Hepatocyte (in vitro differentiated cells): ENCODE measurements at regions not wholly inside any gene's neighbourhood (a gene's known extent, or its start where the extent isn't known, plus 50 kb on each side); places are given as distances from the start of the nearest gene placed in this dataset.

Experiments used
- DNase-seq: peaks from one replicate; pipeline ENCODE4 v3.0.0-alpha.2; 2016; ENCODE audit warnings: low spot score
- H2AFZ ChIP-seq: fragments of 200-600 bp; sonication (generic); 2 replicates; pipeline ENCODE4 v1.6.0; 2016; ENCODE audit warnings: antibody characterized with exemption, mild to moderate bottlenecking
- H3K27ac ChIP-seq: fragments of 200-600 bp; sonication (generic); 2 replicates; pipeline ENCODE4 v1.5.1; 2016; ENCODE audit warnings: mild to moderate bottlenecking
- H3K27me3 ChIP-seq: fragments of 200-600 bp; sonication (generic); 2 replicates; pipeline ENCODE4 v1.6.1; 2016
- H3K36me3 ChIP-seq: fragments of 200-600 bp; sonication (generic); replicated peaks from 2 replicates; pipeline ENCODE4 v1.5.1; 2016; ENCODE audit warnings: low read depth; ENCODE audit not compliant: insufficient read depth
- H3K4me1 ChIP-seq: fragments of 200-600 bp; sonication (generic); 2 replicates; pipeline ENCODE4 v1.5.1; 2016; ENCODE audit warnings: mild to moderate bottlenecking, moderate library complexity; ENCODE audit not compliant: insufficient read depth
- H3K4me2 ChIP-seq: fragments of 200-600 bp; sonication (generic); 2 replicates; pipeline ENCODE4 v1.6.0; 2016
- H3K4me3 ChIP-seq: fragments of 200-600 bp; sonication (generic); 2 replicates; pipeline ENCODE4 v1.5.1; 2016; ENCODE audit warnings: mild to moderate bottlenecking
- H3K79me2 ChIP-seq: fragments of 200-600 bp; sonication (generic); 2 replicates; pipeline ENCODE4 v1.6.0; 2017; ENCODE audit warnings: mild to moderate bottlenecking
- H3K9me2 ChIP-seq: fragments of 200-600 bp; sonication (generic); replicated peaks from 2 replicates; pipeline ENCODE4 v1.6.0; 2017; ENCODE audit warnings: mild to moderate bottlenecking; ENCODE audit not compliant: insufficient read depth
- H3K9me3 ChIP-seq: fragments of 200-600 bp; sonication (generic); 2 replicates; pipeline ENCODE4 v1.5.1; 2016; ENCODE audit warnings: low read depth, mild to moderate bottlenecking
- H4K20me1 ChIP-seq: fragments of 200-600 bp; sonication (generic); 2 replicates; pipeline ENCODE4 v1.6.0; 2016; ENCODE audit warnings: mild to moderate bottlenecking; ENCODE audit not compliant: insufficient read depth, poor library complexity, severe bottlenecking
- CTCF ChIP-seq: fragments of 200-600 bp; sonication (generic); IDR thresholded peaks from 2 replicates; pipeline ENCODE4 v1.5.1; 2016; ENCODE audit warnings: antibody characterized with exemption, mild to moderate bottlenecking; ENCODE audit not compliant: poor library complexity
- EZH2 ChIP-seq: fragments of 200-600 bp; sonication (generic); IDR thresholded peaks from 2 replicates; pipeline ENCODE4 v1.6.1; 2016; ENCODE audit warnings: antibody characterized with exemption, mild to moderate bottlenecking, borderline replicate concordance
- EZH2phosphoT487 ChIP-seq: fragments of 200-600 bp; sonication (generic); IDR thresholded peaks from one replicate; pipeline ENCODE4 v1.6.1; 2018; ENCODE audit warnings: antibody characterized with exemption, mild to moderate bottlenecking, low read depth, moderate library complexity; ENCODE audit not compliant: unreplicated experiment, severe bottlenecking
- WGBS: methylation state at CpG from one replicate; pipeline ENCODE4 v1.1.6; 2016; ENCODE audit warnings: low lambda C conversion rate; ENCODE audit errors: missing lambda C conversion rate; 5-methylcytosine and 5-hydroxymethylcytosine counted together

GRCh38 chr14:22509751-22510300, 79.2 kb downstream of the DAD1 start:
- TF ChIP-seq CTCF (no peak), EZH2phosphoT487 (no peak), EZH2 (no peak)
- H3K9me3 ChIP-seq: no peaks in the 10 kb centered on the region
- H3K27me3 ChIP-seq: no peaks in the 10 kb centered on the region
- 65% methylated on average over 5 of the region's 5 CpGs for WGBS
- H3K4me3 ChIP-seq: no peak overlapping the region
- H3K36me3 ChIP-seq: no peaks in the 10 kb centered on the region
- H2AFZ ChIP-seq: no peak overlapping the region
- no peaks in the 10 kb centered on the region for H4K20me1 ChIP-seq
- peak overlapping the region; percentile 36 for H3K27ac ChIP-seq
- no peak for DNase-seq
- peaks cover 23% of the 10 kb centered on the region for H3K4me1 ChIP-seq
- H3K9me2 ChIP-seq: no peaks in the 10 kb centered on the region
- H3K79me2 ChIP-seq: no peaks in the 10 kb centered on the region
- no peak overlapping the region for H3K4me2 ChIP-seq

GRCh38 chr14:22509036-22509709, 79.9 kb downstream of the DAD1 start:
- no peak overlapping the region for H2AFZ ChIP-seq
- H3K9me2 ChIP-seq: no peaks in the 10 kb centered on the region
- TF ChIP-seq CTCF (no peak), EZH2 (no peak), EZH2phosphoT487 (no peak)
- peaks cover 23% of the 10 kb centered on the region for H3K4me1 ChIP-seq
- no peaks in the 10 kb centered on the region for H3K27me3 ChIP-seq
- no peaks in the 10 kb centered on the region for H4K20me1 ChIP-seq
- peak overlapping the region; percentile 36 for H3K27ac ChIP-seq
- H3K4me3 ChIP-seq: no peak overlapping the region
- WGBS: 72% methylated on average over 7 of the region's 7 CpGs
- H3K4me2 ChIP-seq: no peak overlapping the region
- H3K36me3 ChIP-seq: no peaks in the 10 kb centered on the region
- no peaks in the 10 kb centered on the region for H3K9me3 ChIP-seq
- no peak for DNase-seq
- no peaks in the 10 kb centered on the region for H3K79me2 ChIP-seq

- Histone ChIP-seq H3K36me3 (no peaks in the 10 kb centered on the region), H3K4me3 (no peak overlapping the region), H3K9me3 (no peaks in the 10 kb centered on the region), H3K27me3 (no peaks in the 10 kb centered on the region), H3K27ac (no peak overlapping the region), H2AFZ (no peak overlapping the region), H3K9me2 (no peaks in the 10 kb centered on the region), H3K79me2 (no peaks in the 10 kb centered on the region), H4K20me1 (no peaks in the 10 kb centered on the region), H3K4me2 (no peak overlapping the region), H3K4me1 (peaks cover 23% of the 10 kb centered on the region)
- TF ChIP-seq EZH2 (no peak), CTCF (no peak), EZH2phosphoT487 (no peak)
- DNase-seq: no peak
- 63% methylated on average over 4 of the region's 4 CpGs for WGBS
These were observed 80.4 kb downstream of the DAD1 start for GRCh38 chr14:22508662-22509035.
